Dermis microvascular lymphatic vessel endothelial cell (primary cell): ENCODE measurements at regions not wholly inside any gene's neighbourhood (a gene's known extent, or its start where the extent isn't known, plus 50 kb on each side); places are given as distances from the start of the nearest gene placed in this dataset.
"Not testable (repeated sequence)": the region's sequence is repeated elsewhere in the genome, so short reads cannot be mapped to it uniquely, and the experiment has no call there.

ENCODE experiments used
- DNase-seq, 2 donors: peaks; one replicate each; pipeline versions ENCODE4 v3.0.0 to v3.0.0-alpha.2; 2010; ENCODE audit warnings: low read depth in 2 of 2

GRCh38 chr1:181949500-181949899, 112.0 kb downstream of the ZNF648 start:
- DNase-seq = no peak

- no peak for DNase-seq
These were observed 113.1 kb downstream of the ZNF648 start for GRCh38 chr1:181948372-181948771.

GRCh38 chr1:181947441-181947840, 114.1 kb downstream of the ZNF648 start:
- DNase-seq = no peak

- DNase-seq = peak; percentile 4 to 53
These were observed 124.5 kb downstream of the ZNF648 start for GRCh38 chr1:181936768-181937581.

GRCh38 chr1:181936269-181936668, 125.2 kb downstream of the ZNF648 start:
- DNase-seq = no peak

GRCh38 chr1:181931873-181932272, 129.6 kb downstream of the ZNF648 start:
- no peak for DNase-seq

- no peak for DNase-seq
These were observed 131.3 kb downstream of the ZNF648 start for GRCh38 chr1:181930187-181930586.

GRCh38 chr1:181926697-181927096, 134.8 kb downstream of the ZNF648 start:
- DNase-seq = no peak

- DNase-seq = not testable (repeated sequence)
These were observed 137.5 kb downstream of the ZNF648 start for GRCh38 chr1:181924034-181924433.

GRCh38 chr1:181919542-181919941, 142.0 kb downstream of the ZNF648 start:
- no peak for DNase-seq

GRCh38 chr1:181918880-181919525, 142.5 kb downstream of the ZNF648 start:
- no peak for DNase-seq

GRCh38 chr1:181911715-181912114, 149.8 kb downstream of the ZNF648 start:
- no peak for DNase-seq

- no peak for DNase-seq
These were observed 150.6 kb downstream of the ZNF648 start for GRCh38 chr1:181910905-181911304.

GRCh38 chr1:181909010-181909409, 152.5 kb downstream of the ZNF648 start:
- no peak for DNase-seq

- DNase-seq = no peak
These were observed 154.9 kb downstream of the ZNF648 start for GRCh38 chr1:181906631-181907030.

GRCh38 chr1:181905944-181906597, 155.4 kb downstream of the ZNF648 start:
- no peak for DNase-seq

GRCh38 chr1:181898773-181899172, 162.7 kb downstream of the ZNF648 start:
- no peak for DNase-seq

- DNase-seq = no peak
These were observed 164.7 kb downstream of the ZNF648 start for GRCh38 chr1:181896824-181897223.

GRCh38 chr1:181894439-181894859, 167.1 kb downstream of the ZNF648 start:
- no peak for DNase-seq

GRCh38 chr1:181893937-181894336, 167.6 kb downstream of the ZNF648 start:
- no peak for DNase-seq

- not testable (repeated sequence) for DNase-seq
These were observed 168.4 kb downstream of the ZNF648 start for GRCh38 chr1:181893150-181893549.

GRCh38 chr1:181872562-181872961, 188.9 kb downstream of the ZNF648 start:
- DNase-seq = no peak
